HEK293 (cell line): ENCODE measurements at regions not wholly inside any gene's neighbourhood (a gene's known extent, or its start where the extent isn't known, plus 50 kb on each side); places are given as distances from the start of the nearest gene placed in this dataset.

Experiments
- CTCF ChIA-PET: fragments of 350-600 bp; formaldehyde crosslinking; extraction: SDS; loops from one replicate; lab custom pipeline; 2021; ENCODE audit warnings: antibody characterized with exemption; lab: Yijun Ruan, JAX
- POLR2A ChIA-PET: fragments of 300-600 bp; formaldehyde crosslinking; extraction: SDS; loops from one replicate; lab custom pipeline; 2020; ENCODE audit warnings: antibody characterized with exemption, inconsistent platforms; lab: Yijun Ruan, JAX
- H3K27ac ChIP-seq: fragments of 200-500 bp; sonication (Bioruptor generic); 2 replicates; pipeline ENCODE4 v1.5.1; 2014; ENCODE audit warnings: low read depth, low read length, control low read depth, inconsistent platforms; ENCODE audit errors: extremely low read depth
- H3K36me3 ChIP-seq, 2 experiments: fragments of 200-500 bp in 1 of 2; sonication (Bioruptor generic) in 1 of 2; 1 replicate in 1 of 2; 2 replicates in 1 of 2; pipeline ENCODE4 v1.5.1; 2014 to 2017; ENCODE audit warnings: inconsistent platforms in 2 of 2, low read length in 2 of 2; ENCODE audit not compliant: control insufficient read depth in 2 of 2, insufficient read depth in 1 of 2
- H3K4me1 ChIP-seq: fragments of 200-500 bp; sonication (Bioruptor generic); 2 replicates; pipeline ENCODE4 v1.5.1; 2014; ENCODE audit warnings: mild to moderate bottlenecking, low read length, inconsistent platforms; ENCODE audit not compliant: control insufficient read depth, insufficient read depth
- H3K4me3 ChIP-seq: 2 replicates; pipeline ENCODE4 v1.5.1; 2011; ENCODE audit warnings: low read depth, mild to moderate bottlenecking, control low read depth, low read length, moderate library complexity
- H3K9me3 ChIP-seq: fragments of 200-500 bp; sonication (Bioruptor generic); 2 replicates; pipeline ENCODE4 v1.5.1; 2014; ENCODE audit warnings: low read depth, low read length, inconsistent platforms; ENCODE audit not compliant: control insufficient read depth, insufficient read depth
- AEBP2 ChIP-seq: fragments of 450-650 bp; formaldehyde crosslinking; IDR thresholded peaks from 2 replicates; pipeline ENCODE4 v1.5.1; 2016; ENCODE audit warnings: missing biosample characterization, missing genetic modification characterization, borderline replicate concordance
- FEZF1 ChIP-seq: fragments of 450-650 bp; formaldehyde crosslinking; IDR thresholded peaks from 2 replicates; pipeline ENCODE4 v1.5.1; 2016; ENCODE audit warnings: missing biosample characterization, missing genetic modification characterization
- MZF1 ChIP-seq: fragments of 450-650 bp; formaldehyde crosslinking; IDR thresholded peaks from 2 replicates; pipeline ENCODE4 v1.5.1; 2017; ENCODE audit warnings: missing biosample characterization, missing genetic modification characterization, borderline replicate concordance
- OSR2 ChIP-seq: fragments of 450-650 bp; formaldehyde crosslinking; IDR thresholded peaks from 2 replicates; pipeline ENCODE4 v1.5.1; 2016; ENCODE audit warnings: missing biosample characterization, missing genetic modification characterization
- PRDM6 ChIP-seq: fragments of 450-650 bp; formaldehyde crosslinking; IDR thresholded peaks from 2 replicates; pipeline ENCODE4 v1.5.1; 2017; ENCODE audit warnings: missing biosample characterization, missing genetic modification characterization
- SCRT1 ChIP-seq: fragments of 450-650 bp; formaldehyde crosslinking; IDR thresholded peaks from 2 replicates; pipeline ENCODE4 v1.5.1; 2016; ENCODE audit warnings: missing biosample characterization, missing genetic modification characterization, borderline replicate concordance
- WT1 ChIP-seq: fragments of 450-650 bp; formaldehyde crosslinking; IDR thresholded peaks from 2 replicates; pipeline ENCODE4 v1.5.1; 2016; ENCODE audit warnings: missing biosample characterization, missing genetic modification characterization
- ZBTB17 ChIP-seq: fragments of 450-650 bp; formaldehyde crosslinking; IDR thresholded peaks from 2 replicates; pipeline ENCODE4 v1.5.1; 2016; ENCODE audit warnings: missing biosample characterization, missing genetic modification characterization
- ZBTB44 ChIP-seq: fragments of 450-650 bp; IDR thresholded peaks from 2 replicates; pipeline ENCODE4 v1.5.1; 2018; ENCODE audit warnings: missing biosample characterization, mild to moderate bottlenecking, missing genetic modification characterization
- ZNF138 ChIP-seq: fragments of 450-650 bp; formaldehyde crosslinking; IDR thresholded peaks from 2 replicates; pipeline ENCODE4 v1.5.1; 2016; ENCODE audit warnings: missing biosample characterization, missing genetic modification characterization, borderline replicate concordance
- ZNF324 ChIP-seq: fragments of 450-650 bp; formaldehyde crosslinking; IDR thresholded peaks from 2 replicates; pipeline ENCODE4 v1.5.1; 2016; ENCODE audit warnings: missing biosample characterization, missing genetic modification characterization
- ZNF341 ChIP-seq: fragments of 450-650 bp; formaldehyde crosslinking; IDR thresholded peaks from 2 replicates; pipeline ENCODE4; 2016; ENCODE audit warnings: low read depth, missing biosample characterization, missing genetic modification characterization
- ZNF398 ChIP-seq: fragments of 450-650 bp; formaldehyde crosslinking; IDR thresholded peaks from 2 replicates; pipeline ENCODE4 v1.5.1; 2017; ENCODE audit warnings: missing biosample characterization, missing genetic modification characterization
- ZNF510 ChIP-seq: fragments of 450-650 bp; formaldehyde crosslinking; IDR thresholded peaks from 2 replicates; pipeline ENCODE4 v1.5.1; 2018; ENCODE audit warnings: mild to moderate bottlenecking, missing genetic modification characterization, missing biosample characterization; ENCODE audit not compliant: insufficient replicate concordance
- ZNF530 ChIP-seq: fragments of 450-650 bp; formaldehyde crosslinking; IDR thresholded peaks from 2 replicates; pipeline ENCODE4 v1.5.1; 2016; ENCODE audit warnings: low read depth, missing biosample characterization, missing genetic modification characterization
- ZNF664 ChIP-seq: fragments of 450-650 bp; formaldehyde crosslinking; IDR thresholded peaks from 2 replicates; pipeline ENCODE4 v1.5.1; 2016; ENCODE audit warnings: missing biosample characterization, missing genetic modification characterization
- ZNF843 ChIP-seq: fragments of 450-650 bp; formaldehyde crosslinking; IDR thresholded peaks from 2 replicates; pipeline ENCODE4 v1.5.1; 2016; ENCODE audit warnings: missing biosample characterization, missing genetic modification characterization
- TF ChIP-seq, protein P1 (sequence below): fragments of 450-650 bp; formaldehyde crosslinking; IDR thresholded peaks from 2 replicates; pipeline ENCODE4 v1.5.1; 2017; ENCODE audit warnings: missing biosample characterization, missing genetic modification characterization

DNA sequence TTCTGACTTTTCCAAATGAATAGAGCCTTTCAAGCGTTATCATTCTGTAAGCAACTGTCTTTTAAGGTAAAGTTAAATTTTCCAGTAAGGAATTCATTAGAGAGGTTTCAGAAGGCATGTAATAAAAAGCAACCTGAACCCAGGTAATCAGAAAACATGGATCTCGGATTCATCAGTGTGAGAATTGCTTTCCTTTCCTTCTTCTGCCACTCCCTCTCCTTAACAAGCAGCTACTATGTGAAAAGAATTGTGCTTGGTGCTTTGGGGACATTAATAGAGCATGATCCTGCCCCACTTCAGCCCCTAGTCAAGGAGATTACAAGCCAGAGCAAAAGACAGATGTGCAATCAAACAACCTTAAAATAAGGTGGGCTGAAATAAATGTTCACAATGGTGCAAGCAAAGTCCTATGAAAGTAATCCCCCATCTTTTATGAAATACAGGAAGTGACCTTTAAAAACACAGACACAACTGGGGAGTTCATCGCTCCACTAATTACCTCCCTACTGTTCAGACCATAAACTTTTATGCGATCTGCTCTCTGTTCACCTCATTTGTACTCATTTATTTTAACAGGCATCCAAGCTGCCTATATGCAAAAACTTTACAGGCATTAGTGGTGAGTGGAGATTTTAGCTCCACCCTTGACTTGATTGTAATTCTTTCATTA is 122.9 kb upstream of the RASGEF1B start:
- Histone ChIP-seq H3K36me3 (no peaks in the 10 kb centered on the region), H3K4me3 (no peak overlapping the region), H3K4me1 (peaks cover 8% of the 10 kb centered on the region; the same call in 1 of the 2 replicates), H3K27ac (no peak overlapping the region; the same call in 1 of the 2 replicates), H3K9me3 (no peaks in the 10 kb centered on the region; the same call in 1 of the 2 replicates)
- CTCF ChIA-PET, result no interaction called here
- TF ChIP-seq PRDM6 (tag by site-specific recombination) (0 out of 2 replicates have a peak, but pooled peaks have one; percentile 9), ZNF341 (tag by site-specific recombination) (peak; percentile 20; the same call in 1 of the 2 replicates), ZNF664 (tag by site-specific recombination) (0 out of 2 replicates have a peak, but pooled peaks have one; percentile 61), ZBTB44 (peak; percentile 43; the same call in 1 of the 2 replicates), ZBTB17 (tag by site-specific recombination) (peak; percentile 17; the same call in 1 of the 2 replicates), OSR2 (tag by site-specific recombination) (peak; percentile 41; the same call in 1 of the 2 replicates), ZNF510 (tag by site-specific recombination) (no peak), WT1 (tag by site-specific recombination) (peak; percentile 97), ZNF530 (tag by site-specific recombination) (no peak), ZNF843 (tag by site-specific recombination) (0 out of 2 replicates have a peak, but pooled peaks have one; percentile 18), MZF1 (tag by site-specific recombination) (peak; percentile 67; the same call in 1 of the 2 replicates), AEBP2 (no peak), FEZF1 (tag by site-specific recombination) (0 out of 2 replicates have a peak, but pooled peaks have one; percentile 24)
- TF ChIP-seq, protein P1, sequence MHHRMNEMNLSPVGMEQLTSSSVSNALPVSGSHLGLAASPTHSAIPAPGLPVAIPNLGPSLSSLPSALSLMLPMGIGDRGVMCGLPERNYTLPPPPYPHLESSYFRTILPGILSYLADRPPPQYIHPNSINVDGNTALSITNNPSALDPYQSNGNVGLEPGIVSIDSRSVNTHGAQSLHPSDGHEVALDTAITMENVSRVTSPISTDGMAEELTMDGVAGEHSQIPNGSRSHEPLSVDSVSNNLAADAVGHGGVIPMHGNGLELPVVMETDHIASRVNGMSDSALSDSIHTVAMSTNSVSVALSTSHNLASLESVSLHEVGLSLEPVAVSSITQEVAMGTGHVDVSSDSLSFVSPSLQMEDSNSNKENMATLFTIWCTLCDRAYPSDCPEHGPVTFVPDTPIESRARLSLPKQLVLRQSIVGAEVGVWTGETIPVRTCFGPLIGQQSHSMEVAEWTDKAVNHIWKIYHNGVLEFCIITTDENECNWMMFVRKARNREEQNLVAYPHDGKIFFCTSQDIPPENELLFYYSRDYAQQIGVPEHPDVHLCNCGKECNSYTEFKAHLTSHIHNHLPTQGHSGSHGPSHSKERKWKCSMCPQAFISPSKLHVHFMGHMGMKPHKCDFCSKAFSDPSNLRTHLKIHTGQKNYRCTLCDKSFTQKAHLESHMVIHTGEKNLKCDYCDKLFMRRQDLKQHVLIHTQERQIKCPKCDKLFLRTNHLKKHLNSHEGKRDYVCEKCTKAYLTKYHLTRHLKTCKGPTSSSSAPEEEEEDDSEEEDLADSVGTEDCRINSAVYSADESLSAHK (tag by site-specific recombination), result no peak
- POLR2A ChIA-PET, result no interaction called here

DNA sequence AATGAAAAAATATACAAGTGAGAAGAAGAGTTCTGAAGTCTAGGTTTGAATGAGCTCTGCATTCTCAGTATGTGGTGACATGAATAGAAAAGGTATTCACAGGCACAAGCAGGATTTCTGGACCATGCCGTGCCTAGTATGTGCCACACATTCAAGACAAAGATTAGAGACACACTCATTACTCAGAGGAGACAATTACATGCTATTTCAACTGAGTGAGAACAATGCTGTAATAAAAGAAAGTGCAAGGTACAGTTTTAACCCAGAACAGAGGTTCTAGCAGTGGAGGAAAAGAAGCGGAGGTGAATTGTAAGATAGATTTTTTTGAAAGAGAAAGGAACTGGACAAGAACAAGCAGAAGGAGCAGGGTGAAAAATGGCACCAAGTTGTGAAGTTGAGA is 121.0 kb upstream of the RASGEF1B start:
- CTCF ChIA-PET, result no interaction called here
- Histone ChIP-seq H3K4me1 (peaks cover 8% of the 10 kb centered on the region; the same call in 1 of the 2 replicates), H3K36me3 (no peaks in the 10 kb centered on the region), H3K4me3 (no peak overlapping the region), H3K27ac (no peak overlapping the region), H3K9me3 (no peaks in the 10 kb centered on the region)
- no peak for TF ChIP-seq SCRT1 (tag by site-specific recombination)
- no peak for TF ChIP-seq ZNF398 (tag by site-specific recombination)
- no peak for TF ChIP-seq ZNF324 (tag by site-specific recombination)
- TF ChIP-seq ZNF138 (tag by site-specific recombination), result no peak
- POLR2A ChIA-PET, result no interaction called here
